ENCODE measurements at regions not wholly inside any gene's neighbourhood (a gene's known extent, or its start where the extent isn't known, plus 50 kb on each side); places are given as distances from the start of the nearest gene placed in this dataset.
"Not testable (repeated sequence)": the region's sequence is repeated elsewhere in the genome, so short reads cannot be mapped to it uniquely, and the experiment has no call there.

DNA sequence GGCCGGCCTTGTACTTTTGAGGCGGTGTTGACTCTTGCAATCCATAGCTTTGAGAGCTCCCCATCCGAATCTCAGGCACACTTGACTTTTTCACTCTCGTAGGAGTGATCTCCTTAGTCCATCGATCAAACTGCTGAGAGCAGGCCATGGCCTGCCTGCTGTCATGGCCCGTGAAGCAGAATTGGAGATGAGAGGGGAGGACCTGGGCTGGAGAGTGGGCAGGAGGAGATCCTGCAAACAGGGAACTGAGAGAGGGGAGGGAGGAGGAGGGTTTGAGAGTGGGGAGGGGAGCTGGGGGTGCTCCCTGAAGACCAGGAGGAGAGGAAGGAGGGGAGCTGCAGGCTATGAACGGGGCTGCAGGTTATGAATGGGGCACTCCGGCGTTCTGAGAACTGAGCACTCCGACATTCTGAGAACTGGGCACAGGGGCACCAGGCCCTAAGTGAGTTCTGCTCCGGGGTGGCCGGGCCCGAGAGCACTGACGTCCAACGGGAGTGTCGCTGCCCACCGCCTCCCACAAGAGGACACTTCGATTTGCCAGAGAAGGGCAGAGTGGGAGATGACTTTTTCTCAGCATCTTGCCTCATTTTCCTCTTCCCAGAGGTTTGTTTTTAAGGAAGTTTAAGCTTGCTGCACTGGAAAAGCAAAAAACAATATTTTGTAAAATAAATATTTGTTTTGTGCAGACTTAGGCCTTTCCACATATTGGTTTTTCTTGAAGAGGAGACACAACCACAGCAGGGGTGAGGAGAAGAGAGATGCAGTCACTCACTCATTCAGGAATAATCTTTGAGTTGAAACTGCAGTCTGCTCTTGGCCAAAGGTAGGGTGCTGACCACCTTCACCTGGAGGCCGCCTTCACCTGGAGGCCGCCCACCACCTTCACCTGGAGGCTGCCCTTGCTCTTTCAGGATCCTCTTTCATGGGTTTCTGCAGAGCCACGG, 194.2 kb downstream of the NPIPB11 start:
- H3K27me3 ChIP-seq; H3K27ac ChIP-seq; H3K4me3 ChIP-seq; H3K9me3 ChIP-seq (replicated peaks); DNase-seq; H3K4me1 ChIP-seq; H3K36me3 ChIP-seq: not testable (repeated sequence)

DNA sequence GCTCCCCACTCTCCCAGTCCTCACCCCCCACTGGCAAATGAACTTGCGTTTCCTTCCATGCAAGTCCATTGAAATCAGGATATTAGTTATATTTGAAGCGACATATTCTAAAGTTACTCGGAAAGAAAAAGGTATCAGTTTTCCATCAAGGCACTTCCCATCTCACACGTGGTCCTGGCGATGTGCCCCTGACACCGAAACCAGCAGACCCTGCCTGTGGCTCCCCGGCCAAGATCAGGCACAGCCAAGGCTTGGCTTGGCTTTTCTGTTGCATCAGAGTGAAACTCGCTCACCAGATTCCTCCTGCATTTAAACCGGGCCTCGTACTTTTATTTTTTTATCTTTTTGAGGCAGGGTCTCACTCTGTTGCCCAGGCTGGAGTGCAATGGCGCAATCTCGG, 195.1 kb downstream of the NPIPB11 start:
- H3K36me3 ChIP-seq; H3K4me3 ChIP-seq; H3K27me3 ChIP-seq; H3K4me1 ChIP-seq; H3K27ac ChIP-seq; DNase-seq; H3K9me3 ChIP-seq (replicated peaks): not testable (repeated sequence)

DNA sequence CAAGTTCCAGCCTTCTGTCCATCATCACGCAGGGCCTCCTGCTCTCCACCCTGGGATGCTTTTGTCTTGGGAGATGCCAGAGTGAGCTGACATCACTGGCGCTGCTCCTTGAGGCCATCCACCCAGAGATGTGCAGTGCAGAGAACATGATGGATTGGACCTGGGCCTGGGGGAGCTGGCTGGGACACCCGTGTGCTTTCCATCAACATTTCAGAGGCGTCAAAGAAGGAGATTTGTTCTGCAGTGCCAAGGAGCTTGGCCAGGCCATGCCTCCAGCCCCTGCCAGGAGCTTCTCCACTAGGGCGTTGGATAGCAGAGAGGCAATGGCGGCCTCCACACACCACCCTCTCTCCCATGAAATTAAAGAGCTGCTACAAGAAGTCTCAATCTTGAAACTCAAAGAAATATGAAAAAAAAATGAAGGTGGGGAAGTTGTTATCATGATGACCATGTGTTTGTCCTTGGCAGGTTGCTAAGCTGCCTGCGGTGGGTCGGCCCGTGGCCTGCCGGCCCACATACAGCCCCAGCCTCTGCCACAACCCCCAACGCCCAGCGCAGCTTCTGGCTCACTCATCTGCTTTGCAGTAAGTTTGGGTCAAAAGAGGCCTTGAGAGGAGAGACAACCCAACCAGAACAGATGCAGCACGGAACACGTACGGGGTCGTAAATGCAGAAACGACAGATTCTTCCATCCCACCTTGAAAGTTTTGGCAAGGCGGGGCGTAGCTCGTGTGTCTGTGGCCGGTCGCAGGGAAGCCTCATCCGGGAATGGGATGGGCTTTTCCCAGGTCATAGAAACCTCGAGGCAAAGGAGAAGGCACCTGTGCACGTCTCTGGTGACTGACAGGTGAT, 196.0 kb downstream of the NPIPB11 start:
- DNase-seq; H3K4me1 ChIP-seq; H3K27ac ChIP-seq; H3K36me3 ChIP-seq; H3K27me3 ChIP-seq; H3K9me3 ChIP-seq (replicated peaks); H3K4me3 ChIP-seq: not testable (repeated sequence)

DNA sequence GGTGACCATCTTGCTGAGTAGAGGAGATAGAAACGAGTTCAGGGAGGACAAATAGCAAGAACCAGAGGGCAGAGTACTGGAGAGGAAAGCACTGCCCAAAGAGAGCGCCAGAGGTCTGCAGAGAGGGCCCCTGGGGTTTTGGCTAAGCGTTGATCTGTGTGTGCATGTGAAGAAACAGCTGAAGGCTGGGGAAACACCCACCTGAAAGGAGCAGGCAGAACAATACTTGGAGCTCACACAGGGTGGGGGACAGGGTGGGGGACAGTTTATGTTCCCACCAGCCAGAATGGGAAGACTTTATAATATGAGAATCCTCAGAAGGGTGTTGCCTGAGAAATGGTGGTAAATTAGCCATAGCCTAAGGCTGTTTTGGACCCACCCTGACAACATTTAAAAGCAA, 200.4 kb downstream of the NPIPB11 start:
- not testable (repeated sequence) for H3K9me3 ChIP-seq (replicated peaks); H3K36me3 ChIP-seq; H3K4me1 ChIP-seq; H3K4me3 ChIP-seq; DNase-seq; H3K27ac ChIP-seq; H3K27me3 ChIP-seq

DNA sequence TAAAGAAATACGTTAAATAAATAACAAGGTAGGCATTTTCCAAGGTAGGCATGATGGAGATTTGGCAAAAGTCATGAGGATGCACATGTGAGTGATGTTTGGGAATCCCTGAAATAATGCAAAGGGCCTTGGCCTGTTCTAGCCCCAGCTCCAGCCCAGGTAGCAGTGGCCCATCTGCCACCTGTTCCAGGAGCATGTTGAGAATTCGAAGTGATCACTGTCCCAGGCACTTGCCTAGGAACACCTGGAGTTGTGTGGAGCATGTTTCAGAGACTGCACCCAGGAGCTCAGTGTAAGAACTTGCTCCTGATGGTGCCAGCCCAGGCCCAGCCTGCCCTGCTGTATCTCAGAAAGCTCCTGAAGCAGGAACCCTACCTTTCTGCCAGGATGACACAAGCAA, 201.4 kb downstream of the NPIPB11 start:
- not testable (repeated sequence) for H3K4me3 ChIP-seq; H3K9me3 ChIP-seq (replicated peaks); H3K27me3 ChIP-seq; H3K27ac ChIP-seq; H3K36me3 ChIP-seq; DNase-seq; H3K4me1 ChIP-seq

DNA sequence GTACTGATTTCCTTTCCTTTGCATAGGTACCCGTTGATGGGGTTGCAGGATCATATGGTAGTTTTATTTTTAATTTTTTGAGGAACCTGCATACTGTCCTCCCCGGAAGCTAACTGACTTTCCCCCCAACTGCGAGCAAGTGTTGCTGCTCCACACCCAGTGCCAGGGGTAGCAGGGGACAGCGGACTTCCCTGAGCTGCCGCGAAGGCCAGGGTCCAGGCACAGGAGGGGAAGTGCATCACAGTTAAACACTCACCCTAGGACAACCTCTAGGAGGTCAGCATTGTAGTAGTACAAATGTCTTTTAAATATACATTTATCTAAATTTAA, 201.7 kb downstream of the NPIPB11 start:
- Histone ChIP-seq H3K9me3 (replicated peaks) (no peaks in the 10 kb centered on the region), H3K4me1 (no peaks in the 10 kb centered on the region), H3K36me3 (no peaks in the 10 kb centered on the region), H3K27ac (no peak overlapping the region), H3K27me3 (no peaks in the 10 kb centered on the region), H3K4me3 (no peak overlapping the region)
- no peak for DNase-seq

DNA sequence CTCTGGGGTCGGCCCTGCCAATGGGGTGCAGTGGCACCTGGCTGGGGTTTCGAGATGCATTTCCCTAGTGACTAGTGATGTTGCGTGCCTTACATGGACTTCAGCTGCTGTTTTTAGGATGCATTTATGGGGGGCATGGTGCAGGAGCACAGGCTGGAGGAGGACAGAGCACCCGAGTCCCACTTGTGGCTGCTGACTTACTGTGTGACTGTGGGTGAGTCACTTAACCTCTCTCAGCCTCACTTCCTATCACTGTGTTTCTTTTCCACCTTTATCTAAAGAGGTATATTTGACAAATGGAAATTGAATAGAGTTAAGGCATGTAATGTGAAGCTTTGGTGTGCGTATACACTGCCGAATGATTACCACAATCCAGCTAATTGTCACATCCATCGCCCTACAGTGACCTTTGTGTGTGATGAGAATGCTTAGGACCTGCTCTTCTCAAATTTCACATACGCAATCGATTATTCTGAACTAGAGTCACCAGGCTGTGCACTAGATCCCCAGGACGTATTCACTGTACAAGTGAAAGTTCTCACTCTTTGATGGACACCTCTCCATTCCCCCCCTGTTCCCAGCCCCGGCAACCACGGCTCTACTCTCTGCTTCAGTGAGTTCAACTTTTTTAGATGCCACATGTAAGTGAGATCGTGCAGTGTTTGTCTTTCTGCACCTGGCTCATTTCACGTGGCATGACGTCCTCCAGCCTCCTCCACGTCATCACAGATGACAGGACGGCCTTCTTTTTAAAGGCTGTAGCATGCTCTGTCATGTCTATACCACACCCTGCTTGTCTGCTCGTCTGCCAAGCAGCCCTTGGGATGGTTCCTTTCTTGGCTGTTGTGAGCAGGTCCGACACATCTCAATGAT, 202.3 kb downstream of the NPIPB11 start:
- not testable (repeated sequence) for H3K4me3 ChIP-seq, H3K27ac ChIP-seq, DNase-seq

DNA sequence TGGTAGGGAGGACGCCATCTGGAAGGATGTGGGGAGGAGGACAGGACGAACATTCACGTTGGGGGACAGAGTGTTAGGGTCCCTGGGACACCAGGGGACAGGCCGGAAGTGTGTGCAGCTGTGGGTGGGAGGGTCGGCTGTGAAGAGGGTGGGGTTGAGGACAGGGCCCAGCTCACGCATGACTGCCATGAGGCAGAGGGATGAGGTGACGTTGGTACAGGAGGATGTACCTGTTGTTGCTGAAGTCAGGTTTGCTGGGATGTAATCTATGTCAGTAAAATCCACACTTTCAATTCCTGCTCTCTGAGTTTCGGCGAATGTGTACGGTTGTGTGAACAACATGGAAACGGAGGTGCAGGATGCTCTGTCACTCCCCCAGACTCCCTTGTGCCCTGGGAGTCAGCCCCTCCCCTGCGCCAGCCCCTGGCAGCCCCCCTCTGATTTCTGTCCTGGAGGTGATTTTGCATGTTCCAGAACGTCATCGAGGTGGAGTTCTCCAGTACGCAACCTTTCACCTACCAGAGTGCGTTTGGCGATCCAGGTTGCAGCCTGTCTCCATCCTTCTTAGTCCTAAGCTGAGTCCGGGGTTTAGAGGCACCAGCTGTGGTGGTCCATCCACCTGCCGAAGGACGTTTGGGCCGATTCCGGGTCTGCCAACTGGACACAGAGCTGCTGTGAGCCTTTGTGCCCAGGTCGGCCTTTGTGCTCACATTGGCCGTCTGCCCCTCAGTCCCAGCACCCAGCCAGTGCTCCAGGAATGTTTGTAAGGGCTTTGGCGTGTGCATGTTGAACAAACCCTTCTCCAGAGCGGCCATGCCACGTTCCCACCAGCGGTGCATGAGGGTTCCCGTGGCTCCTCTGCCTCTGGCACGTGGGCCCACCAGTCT, 203.2 kb downstream of the NPIPB11 start:
- H3K4me3 ChIP-seq; H3K27ac ChIP-seq; H3K9me3 ChIP-seq (replicated peaks); H3K36me3 ChIP-seq; H3K27me3 ChIP-seq; DNase-seq; H3K4me1 ChIP-seq: not testable (repeated sequence)

More for the DNA sequence above, 202.3 kb downstream of the NPIPB11 start:
- not testable (repeated sequence) for H3K4me1 ChIP-seq; H3K36me3 ChIP-seq; H3K9me3 ChIP-seq (replicated peaks); H3K27me3 ChIP-seq

DNA sequence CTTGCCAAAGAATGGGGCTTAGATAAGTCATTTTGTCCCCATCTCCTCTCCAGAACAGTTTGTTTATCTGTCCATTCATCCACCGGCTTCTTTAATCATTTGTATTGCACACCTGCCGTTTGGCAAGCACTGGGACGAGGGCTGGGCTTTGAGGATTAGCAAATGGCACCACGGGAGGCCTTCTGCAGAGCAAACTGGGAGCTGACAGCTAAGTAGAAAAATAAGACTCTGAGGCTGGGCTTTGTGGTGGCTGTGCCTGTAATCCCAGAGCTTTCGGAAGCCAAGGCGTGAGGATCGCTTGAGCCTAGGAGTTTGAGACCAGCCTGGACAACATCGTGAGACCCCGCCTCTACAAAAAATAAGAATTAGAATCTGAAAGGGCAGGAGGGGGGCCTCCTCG, 203.9 kb downstream of the NPIPB11 start:
- H3K36me3 ChIP-seq; H3K9me3 ChIP-seq (replicated peaks); H3K27me3 ChIP-seq; H3K27ac ChIP-seq; H3K4me3 ChIP-seq; H3K4me1 ChIP-seq: not testable (repeated sequence)
- peak in 1 of 2 experiments; percentile 26 for DNase-seq

DNA sequence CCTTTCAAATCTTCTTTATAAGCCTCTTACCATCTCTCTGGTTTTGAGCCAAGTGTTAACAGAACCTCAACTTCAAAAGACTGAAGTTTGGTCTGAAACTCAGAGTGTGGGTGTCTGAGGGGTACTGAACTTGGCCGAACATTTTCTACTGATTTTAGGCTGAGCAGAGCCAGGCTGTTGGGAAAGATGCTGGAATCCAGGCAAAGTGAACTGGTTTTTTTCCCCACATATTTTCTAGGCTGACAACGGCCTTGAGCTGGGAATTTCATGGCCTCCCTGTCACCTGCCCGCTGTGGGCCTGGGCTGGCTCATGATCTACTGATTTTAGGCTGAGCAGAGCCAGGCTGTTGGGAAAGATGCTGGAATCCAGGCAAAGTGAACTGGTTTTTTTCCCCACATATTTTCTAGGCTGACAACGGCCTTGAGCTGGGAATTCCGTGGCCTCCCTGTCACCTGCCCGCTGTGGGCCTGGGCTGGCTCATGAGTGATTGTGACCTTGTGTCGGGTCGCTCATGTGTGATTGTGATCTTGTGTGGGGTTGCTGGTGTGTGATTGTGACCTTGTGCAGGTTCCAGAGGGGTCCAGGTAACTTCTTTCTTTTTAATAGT, 204.4 kb downstream of the NPIPB11 start:
- H3K4me1 ChIP-seq, result not testable (repeated sequence)

DNA sequence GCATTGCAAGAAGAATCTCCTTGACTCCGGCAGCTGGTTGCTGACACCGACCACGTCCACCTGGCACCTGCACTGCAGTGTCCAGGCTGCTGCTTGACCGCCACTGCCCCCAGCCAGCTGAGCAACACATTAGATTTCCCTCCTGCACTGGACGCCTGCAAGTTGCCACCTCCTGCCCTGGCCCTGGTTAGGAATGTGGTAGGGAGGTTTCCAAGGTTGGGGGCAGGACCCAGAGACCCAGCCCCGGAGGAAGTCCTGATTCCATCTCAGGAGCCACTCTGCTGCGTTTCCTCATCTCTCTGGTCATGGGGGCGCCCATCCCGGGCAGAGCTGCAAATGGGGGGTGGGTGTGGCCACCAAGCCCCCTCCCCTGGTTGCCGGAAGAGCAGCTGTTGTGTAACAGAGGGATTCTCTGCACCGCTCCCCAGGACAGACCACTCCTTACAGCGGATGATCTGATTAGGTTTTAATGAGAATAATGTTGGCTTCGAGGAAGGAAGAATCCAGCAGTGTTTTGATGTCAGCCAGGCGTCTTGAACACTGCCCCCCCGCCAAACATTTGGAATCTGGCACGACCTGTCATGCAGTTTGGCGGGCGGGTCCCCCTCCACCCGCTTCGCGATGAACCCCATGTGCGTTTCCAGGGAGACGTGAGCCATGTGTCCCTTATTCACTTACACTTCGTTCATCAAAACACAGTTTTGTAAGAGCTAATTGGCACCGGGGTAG, 205.1 kb downstream of the NPIPB11 start:
- not testable (repeated sequence) for H3K27ac ChIP-seq; H3K4me1 ChIP-seq; H3K4me3 ChIP-seq; H3K27me3 ChIP-seq; DNase-seq; H3K9me3 ChIP-seq (replicated peaks); H3K36me3 ChIP-seq

More for the DNA sequence above, 204.4 kb downstream of the NPIPB11 start:
- not testable (repeated sequence) for H3K27me3 ChIP-seq; H3K4me3 ChIP-seq; H3K27ac ChIP-seq; H3K36me3 ChIP-seq; DNase-seq; H3K9me3 ChIP-seq (replicated peaks)

DNA sequence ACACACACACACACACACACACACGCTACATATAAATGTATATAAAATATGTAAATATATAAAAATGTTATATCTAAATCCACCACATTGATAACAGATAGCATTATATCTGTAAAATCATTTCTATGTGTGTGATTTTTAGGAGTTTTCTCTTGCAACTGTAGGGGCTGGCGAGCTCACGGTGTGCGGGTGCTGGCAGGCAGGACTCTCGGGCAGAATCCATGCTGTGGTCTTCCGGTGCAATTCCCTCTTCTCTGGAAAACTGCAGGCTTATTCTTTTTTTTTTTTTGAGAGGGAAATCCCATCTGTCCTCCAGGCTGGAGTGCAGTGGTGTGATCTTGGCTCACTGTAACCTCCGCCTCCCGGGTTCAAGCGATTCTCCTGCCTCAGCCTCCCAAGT, 205.8 kb downstream of the NPIPB11 start:
- H3K9me3 ChIP-seq (replicated peaks); H3K4me3 ChIP-seq; H3K4me1 ChIP-seq; H3K27me3 ChIP-seq; DNase-seq; H3K36me3 ChIP-seq; H3K27ac ChIP-seq: not testable (repeated sequence)

DNA sequence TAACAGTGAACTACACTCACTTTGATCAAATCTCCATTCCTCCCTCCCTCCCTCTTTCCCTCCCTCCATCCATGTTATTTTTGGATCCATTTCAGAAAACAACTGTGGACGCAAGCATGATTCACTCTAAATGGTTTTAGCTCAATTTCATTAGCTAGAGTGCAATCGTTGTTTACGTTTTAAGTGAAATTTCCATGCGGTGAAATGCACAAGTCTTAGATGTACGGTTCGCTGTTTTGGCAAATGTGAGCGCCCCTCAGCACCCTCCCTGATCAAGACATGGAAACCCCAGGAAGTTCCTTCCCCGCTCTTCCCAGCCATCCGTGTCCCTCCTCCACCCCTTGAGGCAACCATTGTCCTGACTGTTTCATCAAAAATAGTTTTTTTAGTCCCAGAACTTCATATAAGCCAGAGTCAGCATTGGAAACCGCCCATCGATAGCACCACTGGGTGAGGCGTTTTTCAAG, 206.3 kb downstream of the NPIPB11 start:
- not testable (repeated sequence) for DNase-seq; H3K9me3 ChIP-seq (replicated peaks); H3K36me3 ChIP-seq; H3K4me1 ChIP-seq; H3K27ac ChIP-seq; H3K27me3 ChIP-seq; H3K4me3 ChIP-seq
